Mesothelial cell of epicardium (in vitro differentiated cells): ENCODE measurements at regions not wholly inside any gene's neighbourhood (a gene's known extent, or its start where the extent isn't known, plus 50 kb on each side); places are given as distances from the start of the nearest gene placed in this dataset.
A peak's percentile ranks its signal among the peaks of the same experiment; 100 is the strongest.

Experiments
- DNase-seq, 2 experiments: peaks; one replicate each; pipeline ENCODE4 v3.0.0; 2021; ENCODE audit warnings: low spot score in 2 of 2; ENCODE audit not compliant: unreplicated experiment in 2 of 2
- H3K27ac Mint-ChIP-seq: 2 replicates; pipeline ENCODE4 v1.8.0; 2021; ENCODE audit warnings: mixed read lengths
- H3K27me3 Mint-ChIP-seq: 2 replicates; pipeline ENCODE4 v1.8.0; 2021; ENCODE audit warnings: low read depth, mixed read lengths
- H3K36me3 Mint-ChIP-seq: 2 replicates; pipeline ENCODE4 v1.8.0; 2021; ENCODE audit warnings: mixed read lengths
- H3K4me1 Mint-ChIP-seq: 2 replicates; pipeline ENCODE4 v1.8.0; 2021; ENCODE audit warnings: mixed read lengths
- H3K4me3 Mint-ChIP-seq: 2 replicates; pipeline ENCODE4 v1.8.0; 2021; ENCODE audit warnings: mild to moderate bottlenecking, moderate library complexity, mixed read lengths
- H3K9me3 Mint-ChIP-seq: 2 replicates; pipeline ENCODE4 v1.8.0; 2021; ENCODE audit warnings: mixed read lengths
- CTCF ChIP-seq: fragments of 200-600 bp; sonication (generic); IDR thresholded peaks from one replicate; pipeline ENCODE4 v1.5.0; 2021; ENCODE audit warnings: antibody characterized with exemption; ENCODE audit not compliant: unreplicated experiment

- TF ChIP-seq CTCF = no peak
- H3K9me3 Mint-ChIP-seq = no peaks in the 10 kb centered on the region
- no peak overlapping the region for H3K27ac Mint-ChIP-seq
- DNase-seq = no peak
- peaks cover 31% of the 10 kb centered on the region for H3K36me3 Mint-ChIP-seq
- H3K4me3 Mint-ChIP-seq = no peak overlapping the region
- no peaks in the 10 kb centered on the region for H3K27me3 Mint-ChIP-seq
- H3K4me1 Mint-ChIP-seq = peaks cover 5% of the 10 kb centered on the region
Measured at GRCh38 chr17:63344383-63344782, 101.7 kb downstream of the CYB561 start.

- Mint-ChIP-seq H3K27ac (no peak overlapping the region), H3K36me3 (peaks cover 30% of the 10 kb centered on the region)
- TF ChIP-seq CTCF = no peak
Measured at GRCh38 chr17:63345611-63346010, 100.5 kb downstream of the CYB561 start.

GRCh38 chr17:63347475-63347874, 98.6 kb downstream of the CYB561 start:
- no peak overlapping the region for H3K27ac Mint-ChIP-seq
- TF ChIP-seq CTCF = no peak
- peaks cover 19% of the 10 kb centered on the region for H3K4me1 Mint-ChIP-seq
- no peak for DNase-seq
- H3K9me3 Mint-ChIP-seq = no peaks in the 10 kb centered on the region
- no peaks in the 10 kb centered on the region for H3K27me3 Mint-ChIP-seq
- H3K4me3 Mint-ChIP-seq = no peak overlapping the region
- peaks cover 23% of the 10 kb centered on the region for H3K36me3 Mint-ChIP-seq

More at GRCh38 chr17:63345611-63346010, 100.5 kb downstream of the CYB561 start:
- DNase-seq = no peak
- Mint-ChIP-seq H3K4me3 (no peak overlapping the region), H3K27me3 (no peaks in the 10 kb centered on the region), H3K4me1 (peaks cover 18% of the 10 kb centered on the region), H3K9me3 (no peaks in the 10 kb centered on the region)

- Mint-ChIP-seq H3K4me1 (peaks cover 31% of the 10 kb centered on the region), H3K27me3 (no peaks in the 10 kb centered on the region), H3K36me3 (peaks cover 18% of the 10 kb centered on the region), H3K27ac (peak overlapping the region; percentile 75), H3K4me3 (no peak overlapping the region), H3K9me3 (no peaks in the 10 kb centered on the region)
- DNase-seq = no peak
- no peak for TF ChIP-seq CTCF
Measured at GRCh38 chr17:63349478-63350000, 96.6 kb downstream of the CYB561 start.

GRCh38 chr17:63350364-63350763, 95.7 kb downstream of the CYB561 start:
- Mint-ChIP-seq H3K9me3 (no peaks in the 10 kb centered on the region), H3K27me3 (no peaks in the 10 kb centered on the region), H3K36me3 (peaks cover 19% of the 10 kb centered on the region), H3K4me3 (no peak overlapping the region), H3K27ac (peak overlapping the region; percentile 91), H3K4me1 (peaks cover 35% of the 10 kb centered on the region)
- no peak for TF ChIP-seq CTCF
- no peak for DNase-seq

GRCh38 chr17:63354256-63354655, 91.8 kb downstream of the CYB561 start:
- Mint-ChIP-seq H3K9me3 (no peaks in the 10 kb centered on the region), H3K36me3 (peaks cover 15% of the 10 kb centered on the region), H3K4me1 (peaks cover 46% of the 10 kb centered on the region), H3K27me3 (no peaks in the 10 kb centered on the region), H3K4me3 (no peak overlapping the region), H3K27ac (no peak overlapping the region)
- no peak for TF ChIP-seq CTCF
- DNase-seq = no peak
